ENCODE measurements at regions not wholly inside any gene's neighbourhood (a gene's known extent, or its start where the extent isn't known, plus 50 kb on each side); places are given as distances from the start of the nearest gene placed in this dataset.

DNA sequence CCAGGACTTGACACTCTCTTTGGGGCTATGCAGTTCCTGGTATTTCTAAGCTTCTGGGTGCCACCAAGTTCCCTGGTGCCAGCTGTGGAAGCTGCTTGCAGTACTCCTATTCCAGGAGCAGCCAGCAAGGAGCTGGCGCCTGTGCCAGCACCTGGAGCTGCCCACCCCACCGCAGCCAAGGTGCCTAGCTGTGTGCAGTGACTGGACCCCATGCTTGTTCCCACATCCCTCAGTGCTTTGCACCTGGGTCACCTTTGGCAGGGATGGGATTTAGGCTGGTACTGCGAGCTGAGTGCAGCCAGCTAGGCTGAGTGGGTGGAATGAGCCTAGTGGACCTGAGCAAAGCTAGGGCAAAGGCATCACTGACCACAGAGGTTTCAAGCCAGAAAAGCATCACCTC lies 1674.9 kb downstream of the HACE1 start:
- TF ChIP-seq EP300 (IDR thresholded peaks at IDR 0.05) (no peak), POLR2A (IDR thresholded peaks at IDR 0.05) (no peak), POLR2AphosphoS5 (IDR thresholded peaks at IDR 0.05) (no peak)
- TF ChIP-seq, protein P1, sequence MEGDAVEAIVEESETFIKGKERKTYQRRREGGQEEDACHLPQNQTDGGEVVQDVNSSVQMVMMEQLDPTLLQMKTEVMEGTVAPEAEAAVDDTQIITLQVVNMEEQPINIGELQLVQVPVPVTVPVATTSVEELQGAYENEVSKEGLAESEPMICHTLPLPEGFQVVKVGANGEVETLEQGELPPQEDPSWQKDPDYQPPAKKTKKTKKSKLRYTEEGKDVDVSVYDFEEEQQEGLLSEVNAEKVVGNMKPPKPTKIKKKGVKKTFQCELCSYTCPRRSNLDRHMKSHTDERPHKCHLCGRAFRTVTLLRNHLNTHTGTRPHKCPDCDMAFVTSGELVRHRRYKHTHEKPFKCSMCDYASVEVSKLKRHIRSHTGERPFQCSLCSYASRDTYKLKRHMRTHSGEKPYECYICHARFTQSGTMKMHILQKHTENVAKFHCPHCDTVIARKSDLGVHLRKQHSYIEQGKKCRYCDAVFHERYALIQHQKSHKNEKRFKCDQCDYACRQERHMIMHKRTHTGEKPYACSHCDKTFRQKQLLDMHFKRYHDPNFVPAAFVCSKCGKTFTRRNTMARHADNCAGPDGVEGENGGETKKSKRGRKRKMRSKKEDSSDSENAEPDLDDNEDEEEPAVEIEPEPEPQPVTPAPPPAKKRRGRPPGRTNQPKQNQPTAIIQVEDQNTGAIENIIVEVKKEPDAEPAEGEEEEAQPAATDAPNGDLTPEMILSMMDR (IDR thresholded peaks at IDR 0.05), result no peak
